ENCODE measurements at regions not wholly inside any gene's neighbourhood (a gene's known extent, or its start where the extent isn't known, plus 50 kb on each side); places are given as distances from the start of the nearest gene placed in this dataset.

DNA sequence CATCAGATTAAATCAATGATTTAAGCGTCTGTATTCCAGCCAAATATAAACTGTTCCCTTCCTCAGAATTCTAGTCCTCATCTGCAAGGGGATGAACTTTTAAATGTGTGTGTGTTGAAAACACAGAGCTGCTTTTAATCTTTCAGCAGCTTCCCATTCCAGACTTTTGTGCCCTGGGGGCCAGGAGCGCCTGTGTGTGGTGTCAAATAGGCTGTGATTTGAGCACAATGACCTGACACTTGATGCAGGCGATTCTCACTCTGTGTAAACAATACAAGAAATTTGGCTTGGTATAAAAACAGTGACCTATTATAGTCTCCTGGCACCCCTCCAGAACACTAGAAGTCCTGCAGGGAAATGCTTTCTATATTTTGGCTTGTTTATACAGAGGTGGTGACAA is 274.6 kb upstream of the ROPN1 start:
- H3K9ac ChIP-seq (replicated peaks in 1 of 4; ENCODE audit: extremely low read depth in 1 of 4, low read depth in 3 of 4, low read length in 3 of 4) = no peak overlapping the region
- H3K27ac ChIP-seq (ENCODE audit: low read depth, low read length) = no peak overlapping the region
- H4K20me1 ChIP-seq (replicated peaks in 1 of 2; ENCODE audit: control insufficient read depth in 1 of 2, insufficient read depth in 2 of 2, low read length in 2 of 2) = no peaks in the 10 kb centered on the region
- no peak overlapping the region for H4K8ac ChIP-seq (ENCODE audit: extremely low read depth, insufficient read depth, low read length)
- H3K23me2 ChIP-seq (ENCODE audit: low read depth, low read length) = no peaks in the 10 kb centered on the region
- CTCF ChIA-PET (ENCODE audit: partially characterized antibody) = interaction anchor here (0.8 to 7.2 kb wide), 5 partner anchors 9 to 251 kb away, joined by 3 to 45 read pairs (median 4); no protein-coding TSS in a partner anchor
- H3K56ac ChIP-seq (replicated peaks; ENCODE audit: insufficient read length, low read depth, low read length) = no peak overlapping the region
- H3K14ac ChIP-seq (ENCODE audit: insufficient read length) = no peak overlapping the region
- no peak for FAIRE-seq
- H3K4me2 ChIP-seq (ENCODE audit: insufficient read depth in 1 of 2, low read depth in 2 of 2, low read length in 2 of 2) = no peak overlapping the region
- H3K79me1 ChIP-seq (ENCODE audit: low read depth, low read length) = no peaks in the 10 kb centered on the region
- no peaks in the 10 kb centered on the region for H3K79me2 ChIP-seq (ENCODE audit: control insufficient read depth in 1 of 2, insufficient read depth in 2 of 2, low read length in 2 of 2)
- H3K36me3 ChIP-seq (ENCODE audit: control insufficient read depth in 2 of 4, insufficient read depth in 4 of 4, low read length in 3 of 4) = no peaks in the 10 kb centered on the region
- no peak overlapping the region for H2AK5ac ChIP-seq (ENCODE audit: low read depth, low read length)
- no peak overlapping the region for H2BK12ac ChIP-seq (ENCODE audit: low read depth, low read length)
- H2BK120ac ChIP-seq (replicated peaks; ENCODE audit: low read depth, low read length) = no peak overlapping the region
- no peak overlapping the region for H3K4ac ChIP-seq (replicated peaks; ENCODE audit: insufficient read length, low read depth, low read length)
- H3K4me3 ChIP-seq (ENCODE audit: extremely low read depth in 1 of 4, insufficient read depth in 2 of 4, low read depth in 3 of 4, low read length in 4 of 4) = no peak overlapping the region
- H3K18ac ChIP-seq (ENCODE audit: extremely low read depth, low read length) = no peak overlapping the region
- no peak overlapping the region for H3K23ac ChIP-seq (ENCODE audit: insufficient read length)
- H2AFZ ChIP-seq (ENCODE audit: low read length) = no peak overlapping the region
- no peaks in the 10 kb centered on the region; a peak in 1 of 7 replicates for H3K4me1 ChIP-seq (replicated peaks in 1 of 4; ENCODE audit: control insufficient read depth in 3 of 4, insufficient read depth in 4 of 4, low read length in 3 of 4)
- no peaks in the 10 kb centered on the region for H3K27me3 ChIP-seq (replicated peaks in 1 of 4; ENCODE audit: control insufficient read depth in 3 of 4, extremely low read depth in 1 of 4, insufficient read depth in 3 of 4, low read length in 3 of 4)
- no peak overlapping the region for H4K91ac ChIP-seq (replicated peaks; ENCODE audit: insufficient read length, low read length)
- POLR2A ChIA-PET (ENCODE audit: partially characterized antibody) = no interaction called here
- no peak overlapping the region for H2BK20ac ChIP-seq (ENCODE audit: low read length)
- WGBS, 2 experiments (ENCODE audit: extremely low coverage in 1 of 2, insufficient coverage in 1 of 2, insufficient read length in 1 of 2, insufficient replicate concordance in 2 of 2, low coverage in 1 of 2, low lambda C conversion rate in 2 of 2, missing lambda C conversion rate in 1 of 2) = 89% methylated on average over 3 of the region's 3 CpGs; no CpG with 5 or more reads in 1 of the 2 experiments
- H3K9me3 ChIP-seq (ENCODE audit: insufficient read depth in 2 of 2, low read depth in 1 of 2, low read length in 1 of 2) = no peaks in the 10 kb centered on the region
- no peak overlapping the region for H2BK15ac ChIP-seq (ENCODE audit: low read length)
- no peak overlapping the region for H2BK5ac ChIP-seq (ENCODE audit: low read depth, low read length)
- H4K5ac ChIP-seq (ENCODE audit: insufficient read length, low read depth, low read length) = no peak overlapping the region
- no peak for DNase-seq (ENCODE audit: low read depth in 1 of 2, low spot score in 2 of 2)
- no peak for TF ChIP-seq ASH2L (IDR thresholded peaks at IDR 0.05; ENCODE audit: low read length)
- no peak for TF ChIP-seq TAF1 (IDR thresholded peaks at IDR 0.05; ENCODE audit: low read depth, low read length)
- no peak for TF ChIP-seq BCL11A (IDR thresholded peaks at IDR 0.05; ENCODE audit: low read depth in 2 of 2, low read length in 2 of 2)
- TF ChIP-seq EP300 (IDR thresholded peaks at IDR 0.05; ENCODE audit: borderline replicate concordance in 1 of 2, low read depth in 2 of 2, low read length in 2 of 2) = no peak
